Prostate gland (tissue), 2 donors: ENCODE measurements at regions not wholly inside any gene's neighbourhood (a gene's known extent, or its start where the extent isn't known, plus 50 kb on each side); places are given as distances from the start of the nearest gene placed in this dataset.

Experiments
- POLR2A ChIP-seq: fragments of 450-650 bp; IDR thresholded peaks from one replicate; pipeline ENCODE4 v1.6.1; 2016; ENCODE audit warnings: antibody characterized with exemption, mild to moderate bottlenecking
- POLR2AphosphoS5 ChIP-seq: sonication (generic); formaldehyde crosslinking; IDR thresholded peaks from one replicate; pipeline ENCODE4 v1.6.1; 2017; ENCODE audit warnings: antibody characterized with exemption
- TF ChIP-seq, protein P1 (sequence below), 4 experiments: fragments of 200-600 bp in 2 of 4; fragments of 450-650 bp in 2 of 4; sonication (generic) in 2 of 4; IDR thresholded peaks; 1 replicate in 3 of 4; 2 replicates in 1 of 4; pipeline ENCODE4 v1.5.1; 2016 to 2019; ENCODE audit warnings: antibody characterized with exemption in 4 of 4, mild to moderate bottlenecking in 2 of 4, moderate library complexity in 2 of 4

- TF ChIP-seq, protein P1, sequence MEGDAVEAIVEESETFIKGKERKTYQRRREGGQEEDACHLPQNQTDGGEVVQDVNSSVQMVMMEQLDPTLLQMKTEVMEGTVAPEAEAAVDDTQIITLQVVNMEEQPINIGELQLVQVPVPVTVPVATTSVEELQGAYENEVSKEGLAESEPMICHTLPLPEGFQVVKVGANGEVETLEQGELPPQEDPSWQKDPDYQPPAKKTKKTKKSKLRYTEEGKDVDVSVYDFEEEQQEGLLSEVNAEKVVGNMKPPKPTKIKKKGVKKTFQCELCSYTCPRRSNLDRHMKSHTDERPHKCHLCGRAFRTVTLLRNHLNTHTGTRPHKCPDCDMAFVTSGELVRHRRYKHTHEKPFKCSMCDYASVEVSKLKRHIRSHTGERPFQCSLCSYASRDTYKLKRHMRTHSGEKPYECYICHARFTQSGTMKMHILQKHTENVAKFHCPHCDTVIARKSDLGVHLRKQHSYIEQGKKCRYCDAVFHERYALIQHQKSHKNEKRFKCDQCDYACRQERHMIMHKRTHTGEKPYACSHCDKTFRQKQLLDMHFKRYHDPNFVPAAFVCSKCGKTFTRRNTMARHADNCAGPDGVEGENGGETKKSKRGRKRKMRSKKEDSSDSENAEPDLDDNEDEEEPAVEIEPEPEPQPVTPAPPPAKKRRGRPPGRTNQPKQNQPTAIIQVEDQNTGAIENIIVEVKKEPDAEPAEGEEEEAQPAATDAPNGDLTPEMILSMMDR (IDR thresholded peaks at IDR 0.05): no peak
- TF ChIP-seq POLR2A (no peak), POLR2AphosphoS5 (no peak)
Observed at GRCh38 chr2:198757069-198757468, 700.7 kb downstream of the SATB2 start.
